ENCODE measurements at regions not wholly inside any gene's neighbourhood (a gene's known extent, or its start where the extent isn't known, plus 50 kb on each side); places are given as distances from the start of the nearest gene placed in this dataset.

GRCh38 chr9:119043996-119044395, 325.2 kb downstream of the BRINP1 start:
- intact Hi-C loops (cut with micrococcal nuclease; ENCODE audit: unreplicated experiment) = no loop called here
- H3K9ac ChIP-seq (ENCODE audit: control insufficient read depth, insufficient read depth, low read length) = no peak overlapping the region
- no peaks in the 10 kb centered on the region for H3K36me3 ChIP-seq (ENCODE audit: control insufficient read depth in 2 of 2, insufficient read depth in 2 of 2, low read length in 1 of 2)
- ChIA-PET RAD21 (ENCODE audit: unreplicated experiment) (no interaction called here), POLR2A (no interaction called here), SMC1A (ENCODE audit: uncharacterized antibody, unreplicated experiment) (no interaction called here), CTCF (interaction anchor here (0.6 kb wide), 1 partner anchor 122 kb away, joined by 3 read pairs; no protein-coding TSS in a partner anchor)
- DNase-seq (ENCODE audit: low read depth, low spot score) (no peak), ATAC-seq (no peak), FAIRE-seq (no peak)
- no TSS peak for BruUV-seq (replicated peaks)
- H3K4me3 ChIP-seq = no peak overlapping the region
- 0% methylated on average over 1 of the region's 1 CpG for WGBS (ENCODE audit: insufficient coverage, insufficient replicate concordance, low lambda C conversion rate, missing lambda C conversion rate)
- no peak overlapping the region for H3K4me2 ChIP-seq (ENCODE audit: control insufficient read depth, insufficient read depth)
- H3K27ac ChIP-seq (ENCODE audit: control insufficient read depth, insufficient read depth) = no peak overlapping the region
- no peaks in the 10 kb centered on the region for H3K4me1 ChIP-seq (ENCODE audit: control insufficient read depth, insufficient read depth, low read length)
- H2AFZ ChIP-seq (ENCODE audit: control insufficient read depth, low read depth, low read length) = no peak overlapping the region
- no peaks in the 10 kb centered on the region for H3K79me2 ChIP-seq (ENCODE audit: control insufficient read depth, insufficient read depth, low read length)
- no peak for TF ChIP-seq REST (IDR thresholded peaks at IDR 0.05; ENCODE audit: low read depth, low read length)
- TF ChIP-seq MEF2B (IDR thresholded peaks at IDR 0.05; ENCODE audit: partially characterized antibody, poor library complexity, severe bottlenecking) = no peak
- TF ChIP-seq JUNB (IDR thresholded peaks at IDR 0.05) = no peak
- TF ChIP-seq JUND (IDR thresholded peaks at IDR 0.05; ENCODE audit: low read depth, low read length) = no peak
- no peak for TF ChIP-seq RBBP5 (conservative IDR thresholded peaks at IDR 0.05)
- no peak for TF ChIP-seq ETV6 (conservative IDR thresholded peaks at IDR 0.05 in 1 of 2, IDR thresholded peaks at IDR 0.05 in 1 of 2; ENCODE audit: borderline replicate concordance in 1 of 2, low read depth in 1 of 2)
- TF ChIP-seq, protein P1, sequence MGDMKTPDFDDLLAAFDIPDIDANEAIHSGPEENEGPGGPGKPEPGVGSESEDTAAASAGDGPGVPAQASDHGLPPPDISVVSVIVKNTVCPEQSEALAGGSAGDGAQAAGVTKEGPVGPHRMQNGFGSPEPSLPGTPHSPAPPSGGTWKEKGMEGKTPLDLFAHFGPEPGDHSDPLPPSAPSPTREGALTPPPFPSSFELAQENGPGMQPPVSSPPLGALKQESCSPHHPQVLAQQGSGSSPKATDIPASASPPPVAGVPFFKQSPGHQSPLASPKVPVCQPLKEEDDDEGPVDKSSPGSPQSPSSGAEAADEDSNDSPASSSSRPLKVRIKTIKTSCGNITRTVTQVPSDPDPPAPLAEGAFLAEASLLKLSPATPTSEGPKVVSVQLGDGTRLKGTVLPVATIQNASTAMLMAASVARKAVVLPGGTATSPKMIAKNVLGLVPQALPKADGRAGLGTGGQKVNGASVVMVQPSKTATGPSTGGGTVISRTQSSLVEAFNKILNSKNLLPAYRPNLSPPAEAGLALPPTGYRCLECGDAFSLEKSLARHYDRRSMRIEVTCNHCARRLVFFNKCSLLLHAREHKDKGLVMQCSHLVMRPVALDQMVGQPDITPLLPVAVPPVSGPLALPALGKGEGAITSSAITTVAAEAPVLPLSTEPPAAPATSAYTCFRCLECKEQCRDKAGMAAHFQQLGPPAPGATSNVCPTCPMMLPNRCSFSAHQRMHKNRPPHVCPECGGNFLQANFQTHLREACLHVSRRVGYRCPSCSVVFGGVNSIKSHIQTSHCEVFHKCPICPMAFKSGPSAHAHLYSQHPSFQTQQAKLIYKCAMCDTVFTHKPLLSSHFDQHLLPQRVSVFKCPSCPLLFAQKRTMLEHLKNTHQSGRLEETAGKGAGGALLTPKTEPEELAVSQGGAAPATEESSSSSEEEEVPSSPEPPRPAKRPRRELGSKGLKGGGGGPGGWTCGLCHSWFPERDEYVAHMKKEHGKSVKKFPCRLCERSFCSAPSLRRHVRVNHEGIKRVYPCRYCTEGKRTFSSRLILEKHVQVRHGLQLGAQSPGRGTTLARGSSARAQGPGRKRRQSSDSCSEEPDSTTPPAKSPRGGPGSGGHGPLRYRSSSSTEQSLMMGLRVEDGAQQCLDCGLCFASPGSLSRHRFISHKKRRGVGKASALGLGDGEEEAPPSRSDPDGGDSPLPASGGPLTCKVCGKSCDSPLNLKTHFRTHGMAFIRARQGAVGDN (IDR thresholded peaks at IDR 0.05) = no peak
- TF ChIP-seq SPI1 (IDR thresholded peaks at IDR 0.05; ENCODE audit: borderline replicate concordance, insufficient read depth, low read depth, low read length) = no peak
- TF ChIP-seq ZNF384 (IDR thresholded peaks at IDR 0.05; ENCODE audit: borderline replicate concordance, low read depth, low read length) = no peak
- no peak for TF ChIP-seq YY1 (IDR thresholded peaks at IDR 0.05; ENCODE audit: low read depth, low read length)
- no peak for TF ChIP-seq EZH2 (IDR thresholded peaks at IDR 0.05; ENCODE audit: borderline replicate concordance, control insufficient read depth, low read depth, low read length)
- no peak for TF ChIP-seq MTA3 (IDR thresholded peaks at IDR 0.05; ENCODE audit: borderline replicate concordance, low read length)
- TF ChIP-seq, protein P2, sequence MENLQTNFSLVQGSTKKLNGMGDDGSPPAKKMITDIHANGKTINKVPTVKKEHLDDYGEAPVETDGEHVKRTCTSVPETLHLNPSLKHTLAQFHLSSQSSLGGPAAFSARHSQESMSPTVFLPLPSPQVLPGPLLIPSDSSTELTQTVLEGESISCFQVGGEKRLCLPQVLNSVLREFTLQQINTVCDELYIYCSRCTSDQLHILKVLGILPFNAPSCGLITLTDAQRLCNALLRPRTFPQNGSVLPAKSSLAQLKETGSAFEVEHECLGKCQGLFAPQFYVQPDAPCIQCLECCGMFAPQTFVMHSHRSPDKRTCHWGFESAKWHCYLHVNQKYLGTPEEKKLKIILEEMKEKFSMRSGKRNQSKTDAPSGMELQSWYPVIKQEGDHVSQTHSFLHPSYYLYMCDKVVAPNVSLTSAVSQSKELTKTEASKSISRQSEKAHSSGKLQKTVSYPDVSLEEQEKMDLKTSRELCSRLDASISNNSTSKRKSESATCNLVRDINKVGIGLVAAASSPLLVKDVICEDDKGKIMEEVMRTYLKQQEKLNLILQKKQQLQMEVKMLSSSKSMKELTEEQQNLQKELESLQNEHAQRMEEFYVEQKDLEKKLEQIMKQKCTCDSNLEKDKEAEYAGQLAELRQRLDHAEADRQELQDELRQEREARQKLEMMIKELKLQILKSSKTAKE (IDR thresholded peaks at IDR 0.05; ENCODE audit: low read depth, poor library complexity, severe bottlenecking) = no peak
- no peak for TF ChIP-seq EED (IDR thresholded peaks at IDR 0.05; ENCODE audit: low read depth)
- TF ChIP-seq FOXK2 (IDR thresholded peaks at IDR 0.05) = no peak
- H4K20me1 ChIP-seq (ENCODE audit: control insufficient read depth, insufficient read depth) = no peaks in the 10 kb centered on the region
- H3K9me3 ChIP-seq (replicated peaks; ENCODE audit: control insufficient read depth, insufficient read depth, low read length) = no peaks in the 10 kb centered on the region
- H3K27me3 ChIP-seq (replicated peaks in 1 of 2; ENCODE audit: control insufficient read depth in 2 of 2, insufficient read depth in 2 of 2, low read length in 1 of 2) = no peaks in the 10 kb centered on the region
- in situ Hi-C loops (cut with MboI) = no loop called here

Measured in GM12878 (cell line).